Left hindlimb (tissue), 1 donor: ENCODE measurements at regions not wholly inside any gene's neighbourhood (a gene's known extent, or its start where the extent isn't known, plus 50 kb on each side); places are given as distances from the start of the nearest gene placed in this dataset.

ENCODE experiments used
- DNase-seq: peaks from one replicate; pipeline ENCODE4 v3.0.0-alpha.2; 2018

- DNase-seq = no peak
Measured at GRCh38 chr11:106413222-106413621, 335.8 kb downstream of the AASDHPPT start.

GRCh38 chr11:106415510-106415909, 338.0 kb downstream of the AASDHPPT start:
- DNase-seq = no peak

- no peak for DNase-seq
Measured at GRCh38 chr11:106418791-106419190, 341.3 kb downstream of the AASDHPPT start.

- no peak for DNase-seq
Measured at GRCh38 chr11:106420048-106420665, 342.7 kb downstream of the AASDHPPT start.

- no peak for DNase-seq
Measured at GRCh38 chr11:106420686-106421085, 343.2 kb downstream of the AASDHPPT start.

GRCh38 chr11:106421676-106422292, 344.3 kb downstream of the AASDHPPT start:
- DNase-seq = no peak

GRCh38 chr11:106422583-106422982, 345.1 kb downstream of the AASDHPPT start:
- no peak for DNase-seq

- no peak for DNase-seq
Measured at GRCh38 chr11:106424111-106424510, 346.6 kb downstream of the AASDHPPT start.

- DNase-seq = no peak
Measured at GRCh38 chr11:106425819-106426218, 348.4 kb downstream of the AASDHPPT start.

GRCh38 chr11:106426696-106427095, 349.2 kb downstream of the AASDHPPT start:
- no peak for DNase-seq

GRCh38 chr11:106427736-106428135, 350.3 kb downstream of the AASDHPPT start:
- DNase-seq = no peak

- no peak for DNase-seq
Measured at GRCh38 chr11:106442032-106442431, 364.6 kb downstream of the AASDHPPT start.

GRCh38 chr11:106446302-106446701, 368.8 kb downstream of the AASDHPPT start:
- no peak for DNase-seq

- no peak for DNase-seq
Measured at GRCh38 chr11:106446955-106447354, 369.5 kb downstream of the AASDHPPT start.

- DNase-seq = no peak
Measured at GRCh38 chr11:106447631-106448191, 370.2 kb downstream of the AASDHPPT start.

GRCh38 chr11:106449763-106450162, 372.3 kb downstream of the AASDHPPT start:
- DNase-seq = no peak

GRCh38 chr11:106451228-106451922, 373.9 kb downstream of the AASDHPPT start:
- no peak for DNase-seq

GRCh38 chr11:106456647-106457046, 379.2 kb downstream of the AASDHPPT start:
- DNase-seq = no peak

- DNase-seq = no peak
Measured at GRCh38 chr11:106457727-106458126, 380.3 kb downstream of the AASDHPPT start.

GRCh38 chr11:106459135-106459534, 381.7 kb downstream of the AASDHPPT start:
- no peak for DNase-seq

- DNase-seq = no peak
Measured at GRCh38 chr11:106461148-106461691, 383.8 kb downstream of the AASDHPPT start.

GRCh38 chr11:106461839-106462545, 384.5 kb downstream of the AASDHPPT start:
- no peak for DNase-seq

GRCh38 chr11:106463154-106463553, 385.7 kb downstream of the AASDHPPT start:
- DNase-seq = no peak
